Kidney (tissue), 10 donors: ENCODE measurements at regions not wholly inside any gene's neighbourhood (a gene's known extent, or its start where the extent isn't known, plus 50 kb on each side); places are given as distances from the start of the nearest gene placed in this dataset.
"Not testable (repeated sequence)": the region's sequence is repeated elsewhere in the genome, so short reads cannot be mapped to it uniquely, and the experiment has no call there.

Source experiments
- DNase-seq, 5 donors: peaks; one replicate each; pipeline ENCODE4 v3.0.0-alpha.2; 2013 to 2020
- FAIRE-seq: peaks from 2 replicates; lab custom pipeline; 2012; peaks lifted over from hg19 to GRCh38; lab: Jason Lieb, UNC
- H3K27ac ChIP-seq, 2 donors: one replicate each; pipeline ENCODE4 v1.7.0; 2013; ENCODE audit warnings: low read depth in 2 of 2, low read length in 2 of 2, inconsistent platforms in 1 of 2
- H3K27me3 ChIP-seq: one replicate; pipeline ENCODE4 v1.7.1; 2013; ENCODE audit warnings: low read length, inconsistent platforms; ENCODE audit not compliant: control insufficient read depth, insufficient read depth
- H3K36me3 ChIP-seq, 3 donors: one replicate each; pipeline versions ENCODE4 v1.7.0 to v1.7.1; 2013; ENCODE audit warnings: low read length in 3 of 3, control low read depth in 1 of 3, inconsistent platforms in 1 of 3; ENCODE audit not compliant: insufficient read depth in 3 of 3, control insufficient read depth in 2 of 3
- H3K4me1 ChIP-seq, 3 donors: one replicate each; pipeline versions ENCODE4 v1.7.0 to v1.7.1; 2013; ENCODE audit warnings: low read length in 3 of 3, inconsistent platforms in 1 of 3, low read depth in 1 of 3; ENCODE audit not compliant: control insufficient read depth in 2 of 3, insufficient read depth in 2 of 3
- H3K4me3 ChIP-seq, 3 donors: one replicate each; pipeline versions ENCODE4 v1.7.0 to v1.8.1; 2013; ENCODE audit warnings: low read length in 3 of 3, control low read depth in 1 of 3, inconsistent platforms in 1 of 3
- H3K9ac ChIP-seq, 3 donors: one replicate each; pipeline versions ENCODE4 v1.7.0 to v1.7.1; 2013; ENCODE audit warnings: low read length in 3 of 3, control low read depth in 1 of 3, inconsistent platforms in 1 of 3
- H3K9me3 ChIP-seq, 3 donors: one replicate each; pipeline versions ENCODE4 v1.7.0 to v1.7.1; 2013; ENCODE audit warnings: low read length in 3 of 3, control low read depth in 1 of 3, inconsistent platforms in 1 of 3; ENCODE audit not compliant: control insufficient read depth in 2 of 3, insufficient read depth in 1 of 3
- intact Hi-C: fragments of 100-400 bp; cut with DNase I; formaldehyde crosslinking; loops from one replicate; pipeline ENCODE4 v1.11.1; 2022
- donor health status: control.
- donor health status: control.
- donor health status: DM: yes; HTN: yes; CAD: no.
- donor health status: Normal renal cell carcinoma (clear cell type).

DNA sequence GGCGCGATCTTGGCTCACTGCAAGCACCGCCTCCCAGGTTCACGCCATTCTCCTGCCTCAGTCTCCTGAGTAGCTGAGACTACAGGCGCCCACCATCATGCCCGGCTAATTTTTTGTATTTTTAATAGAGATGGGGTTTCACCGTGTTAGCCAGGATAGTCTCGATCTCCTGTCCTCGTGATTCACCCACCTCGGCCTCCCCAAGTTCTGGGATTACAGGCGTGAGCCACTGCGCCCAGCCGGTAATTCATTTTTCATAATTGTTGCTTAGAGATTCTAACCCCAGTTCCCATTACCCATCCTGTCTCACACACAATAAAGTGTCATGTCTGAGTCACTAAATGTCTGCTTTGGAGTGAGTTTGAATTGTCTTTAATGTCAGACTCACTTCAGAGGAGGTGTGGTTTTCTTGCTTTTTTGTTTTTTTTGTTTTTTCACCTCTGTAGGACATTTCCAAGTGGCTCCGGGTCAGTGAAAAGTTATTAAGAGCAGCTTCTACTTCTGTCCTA is 281.2 kb upstream of the FAM240B start:
- H3K4me1 ChIP-seq, H3K27ac ChIP-seq, H3K27me3 ChIP-seq, H3K9ac ChIP-seq, H3K9me3 ChIP-seq, H3K36me3 ChIP-seq, H3K4me3 ChIP-seq, intact Hi-C loops, FAIRE-seq: not testable (repeated sequence)
- DNase-seq, result peak in 1 of 5 donors; percentile 60

DNA sequence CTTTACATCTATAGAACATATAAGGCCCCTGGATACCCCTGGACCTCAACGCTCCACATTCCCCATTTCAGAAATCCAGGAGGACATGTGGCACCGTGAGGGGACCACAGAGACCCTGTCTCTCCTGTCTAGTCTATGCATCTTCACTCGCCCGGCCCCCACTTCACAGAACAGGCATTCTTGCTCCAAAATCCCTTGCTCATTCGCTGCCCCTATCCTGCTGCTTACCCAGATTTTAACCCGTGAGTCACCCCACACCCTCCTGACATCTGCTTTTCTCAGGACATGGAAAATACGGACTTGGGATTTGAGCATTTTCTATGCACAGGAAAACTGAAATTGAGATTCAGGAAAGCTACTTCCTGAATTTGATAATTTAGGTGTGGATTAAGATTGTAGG is 279.3 kb upstream of the FAM240B start:
- H3K27me3 ChIP-seq, FAIRE-seq, H3K4me1 ChIP-seq, H3K9me3 ChIP-seq, H3K36me3 ChIP-seq, H3K27ac ChIP-seq, intact Hi-C loops, H3K9ac ChIP-seq, H3K4me3 ChIP-seq, DNase-seq: not testable (repeated sequence)

DNA sequence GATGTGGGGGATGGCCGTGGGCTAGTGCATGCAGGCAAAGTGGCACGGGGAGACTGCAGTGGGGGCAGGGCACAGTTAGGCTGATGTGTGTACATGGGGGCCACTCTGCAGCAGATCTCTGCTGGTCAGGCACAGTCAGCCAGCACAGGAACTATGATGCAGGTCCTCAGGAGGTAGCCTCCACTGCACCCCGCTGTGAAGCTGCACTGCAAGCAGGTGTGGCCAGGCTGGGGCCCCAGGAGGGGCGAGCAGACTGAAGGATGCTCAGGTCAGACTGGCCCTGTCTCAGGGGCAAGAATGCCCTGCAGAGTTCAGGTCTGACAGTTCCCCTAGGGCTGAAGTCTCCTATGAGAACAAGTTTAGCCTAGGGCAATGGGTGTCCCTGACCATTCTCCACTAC is 273.8 kb upstream of the FAM240B start:
- H3K27ac ChIP-seq, result not testable (repeated sequence)

DNA sequence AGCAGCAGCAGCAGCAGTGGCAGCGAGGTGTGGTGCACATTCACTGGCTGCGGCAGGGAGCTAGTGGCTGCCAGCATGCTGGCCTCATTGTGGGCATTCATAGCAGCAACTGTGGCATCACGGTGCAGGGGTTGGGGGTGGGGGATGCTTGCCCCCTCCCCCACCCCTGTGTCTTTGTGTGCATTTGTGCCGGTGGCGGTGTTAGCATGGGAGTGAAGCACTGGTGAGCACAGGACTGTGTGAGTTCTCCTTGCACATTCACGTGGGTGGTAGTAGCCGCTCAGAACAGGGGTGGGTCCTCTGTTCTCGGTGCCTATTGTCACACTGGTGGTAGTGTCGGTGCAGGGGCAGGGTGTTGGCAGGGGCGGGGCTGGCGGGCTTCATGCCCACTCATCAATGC is 273.2 kb upstream of the FAM240B start:
- H3K27me3 ChIP-seq, H3K4me1 ChIP-seq, H3K36me3 ChIP-seq, H3K9ac ChIP-seq, H3K27ac ChIP-seq, H3K9me3 ChIP-seq, intact Hi-C loops, H3K4me3 ChIP-seq, FAIRE-seq: not testable (repeated sequence)
- DNase-seq, result peak in 1 of 5 donors; percentile 62

More for the DNA sequence above, 273.8 kb upstream of the FAM240B start:
- H3K4me3 ChIP-seq, FAIRE-seq, H3K36me3 ChIP-seq, H3K9ac ChIP-seq, H3K27me3 ChIP-seq, H3K9me3 ChIP-seq, intact Hi-C loops, H3K4me1 ChIP-seq: not testable (repeated sequence)
- DNase-seq, result peak in 1 of 5 donors; percentile 72

DNA sequence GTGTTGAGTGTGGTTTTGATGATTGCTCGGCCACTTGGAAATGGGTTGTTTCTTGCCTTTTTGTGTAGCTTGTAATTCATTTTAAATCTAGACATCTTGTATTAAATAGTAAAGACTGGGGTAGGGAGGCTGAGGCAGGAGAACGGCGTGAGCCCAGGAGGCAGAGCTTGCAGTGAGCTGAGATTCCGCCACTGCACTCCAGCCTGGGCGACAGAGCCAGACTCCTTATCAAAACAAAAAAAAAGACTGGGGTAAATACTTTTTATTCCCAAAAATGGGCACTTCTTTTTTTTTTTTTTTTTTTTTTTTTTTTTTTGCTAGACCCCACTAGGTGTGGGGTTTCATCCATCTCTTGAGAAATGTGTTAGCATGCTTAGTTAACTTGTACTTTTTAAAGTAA is 258.8 kb upstream of the FAM240B start:
- FAIRE-seq, H3K36me3 ChIP-seq, H3K9me3 ChIP-seq, H3K4me1 ChIP-seq, H3K27me3 ChIP-seq, intact Hi-C loops, H3K27ac ChIP-seq, H3K4me3 ChIP-seq, H3K9ac ChIP-seq, DNase-seq: not testable (repeated sequence)

DNA sequence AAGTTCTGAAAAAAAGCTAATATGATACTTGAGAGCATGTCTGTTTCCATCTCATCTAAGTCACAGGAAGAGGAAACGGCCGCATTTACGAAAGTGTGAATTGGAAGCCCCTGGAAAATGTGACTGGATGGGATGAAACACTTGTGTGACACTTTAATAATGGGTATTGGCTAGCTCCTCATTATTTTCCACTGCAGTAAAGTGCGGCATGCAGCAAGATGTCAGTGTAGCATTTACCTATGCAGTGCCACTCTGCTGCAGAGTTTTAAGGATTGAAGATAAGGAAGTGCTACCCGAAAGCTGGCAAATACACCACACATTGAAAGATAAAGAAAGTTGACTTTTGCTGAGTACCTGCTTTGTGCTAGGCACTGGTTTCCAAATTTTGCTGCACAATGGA is 249.5 kb upstream of the FAM240B start:
- H3K4me3 ChIP-seq, intact Hi-C loops, H3K36me3 ChIP-seq, DNase-seq, H3K4me1 ChIP-seq, H3K9me3 ChIP-seq, FAIRE-seq, H3K27me3 ChIP-seq, H3K27ac ChIP-seq, H3K9ac ChIP-seq: not testable (repeated sequence)

DNA sequence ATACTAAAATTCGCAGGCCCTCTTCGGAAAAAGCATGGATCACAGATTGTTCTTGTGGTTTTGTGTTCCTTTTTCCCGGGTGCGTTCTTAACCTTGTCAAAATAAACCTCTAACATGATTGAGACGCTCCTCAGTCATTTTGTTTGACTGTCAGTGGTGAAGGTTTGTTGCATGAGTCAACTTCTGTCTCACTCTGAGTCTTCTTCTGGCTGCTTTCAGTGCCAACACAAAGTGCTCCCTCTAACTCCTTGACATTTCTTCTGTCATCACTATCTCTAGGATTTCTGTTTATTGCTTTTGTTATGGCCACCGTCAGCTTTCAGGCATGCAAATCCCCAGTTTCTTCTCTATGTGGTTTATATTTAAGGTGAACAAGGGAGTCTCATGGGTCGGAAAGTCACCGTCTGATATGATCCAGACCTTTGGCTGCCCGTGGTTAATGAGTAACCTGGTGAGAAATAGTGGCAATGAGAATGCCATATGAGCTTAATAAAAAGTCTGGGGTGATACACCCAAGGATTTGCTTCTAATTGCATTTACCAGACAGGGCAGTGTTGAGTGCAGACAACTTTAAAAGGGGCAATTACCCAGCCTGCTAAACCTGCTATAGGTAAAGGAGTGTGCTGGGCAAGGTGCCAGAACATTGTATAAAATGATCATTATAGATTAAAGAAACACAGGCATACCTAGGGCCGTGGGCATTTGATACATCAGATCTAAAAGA is 248.9 kb upstream of the FAM240B start:
- H3K9me3 ChIP-seq, H3K4me1 ChIP-seq, H3K9ac ChIP-seq, DNase-seq, H3K36me3 ChIP-seq, FAIRE-seq, H3K27ac ChIP-seq, H3K4me3 ChIP-seq, intact Hi-C loops, H3K27me3 ChIP-seq: not testable (repeated sequence)

DNA sequence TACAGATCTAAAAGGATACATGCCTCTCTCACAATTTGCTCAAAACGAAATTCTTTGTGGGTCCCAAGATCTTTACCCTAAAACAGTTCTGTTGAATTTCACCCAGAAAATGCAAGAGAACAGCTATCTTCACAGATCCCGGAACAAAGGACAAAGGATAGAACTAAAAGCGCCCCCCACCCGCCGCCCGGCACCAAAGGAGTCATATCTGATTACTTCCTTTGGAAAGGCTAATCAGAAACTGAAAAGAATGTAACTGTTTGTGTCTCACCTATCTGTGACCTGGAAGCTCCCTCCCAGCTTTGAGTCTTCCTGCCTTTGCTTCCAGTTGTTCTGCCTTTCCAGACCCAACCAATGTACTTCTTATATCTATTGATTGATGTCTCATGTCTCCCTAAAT is 247.9 kb upstream of the FAM240B start:
- H3K9me3 ChIP-seq, H3K27me3 ChIP-seq, H3K9ac ChIP-seq, H3K4me1 ChIP-seq, H3K4me3 ChIP-seq, FAIRE-seq, H3K27ac ChIP-seq, DNase-seq, intact Hi-C loops, H3K36me3 ChIP-seq: not testable (repeated sequence)
